SK-N-SH (cell line): ENCODE measurements at regions not wholly inside any gene's neighbourhood (a gene's known extent, or its start where the extent isn't known, plus 50 kb on each side); places are given as distances from the start of the nearest gene placed in this dataset.

Experiments
- CTCF ChIA-PET: fragments of 300-600, 350-600 bp; formaldehyde crosslinking; extraction: SDS; loops from one replicate; lab custom pipeline; 2021; lab: Yijun Ruan, JAX
- POLR2A ChIA-PET: fragments of 350-600 bp; sonication (Branson Sonifier 250); formaldehyde crosslinking; extraction: SDS; loops from one replicate; lab custom pipeline; 2020; ENCODE audit warnings: antibody characterized with exemption, inconsistent platforms; lab: Yijun Ruan, JAX
- DNase-seq: peaks from one replicate; pipeline ENCODE4 v3.0.0; 2012
- H2AFZ ChIP-seq: fragments of 200-600 bp; sonication (generic); 2 replicates; pipeline ENCODE4 v1.8.1; 2016; ENCODE audit warnings: antibody characterized with exemption, mild to moderate bottlenecking, low read depth
- H3F3A ChIP-seq: fragments of 200-600 bp; sonication (generic); replicated peaks from 2 replicates; pipeline ENCODE3; 2016; ENCODE audit warnings: antibody characterized with exemption, mild to moderate bottlenecking; ENCODE audit not compliant: insufficient read depth
- H3K27ac ChIP-seq, 2 experiments: fragments of 200-500 bp in 1 of 2; fragments of 200-600 bp in 1 of 2; sonication (Bioruptor generic) in 1 of 2; sonication (generic), shearing (Covaris generic) in 1 of 2; 2 replicates each; pipeline versions ENCODE4 v1.5.1 to v1.6.1; 2014 to 2016; ENCODE audit warnings: low read depth in 2 of 2, inconsistent platforms in 1 of 2, low read length in 1 of 2, mild to moderate bottlenecking in 1 of 2, mixed read lengths in 1 of 2
- H3K27me3 ChIP-seq: fragments of 200-600 bp; sonication (generic), shearing (Covaris generic); 2 replicates; pipeline ENCODE4 v1.6.1; 2016; ENCODE audit warnings: mixed run types; ENCODE audit not compliant: insufficient read depth
- H3K36me3 ChIP-seq, 2 experiments: fragments of 200-500 bp in 1 of 2; fragments of 200-600 bp in 1 of 2; sonication (Bioruptor generic) in 1 of 2; sonication (generic) in 1 of 2; replicated peaks in 1 of 2; 2 replicates each; pipeline versions ENCODE3 to v1.5.1; 2014 to 2016; ENCODE audit warnings: low read length in 1 of 2, mild to moderate bottlenecking in 1 of 2; ENCODE audit not compliant: insufficient read depth in 2 of 2, control insufficient read depth in 1 of 2
- H3K4me1 ChIP-seq, 2 experiments: fragments of 200-500 bp in 1 of 2; fragments of 200-600 bp in 1 of 2; sonication (Bioruptor generic) in 1 of 2; sonication (generic), shearing (Covaris generic) in 1 of 2; 2 replicates each; pipeline versions ENCODE4 v1.5.1 to v1.6.1; 2014 to 2016; ENCODE audit warnings: low read depth in 1 of 2, low read length in 1 of 2, mixed run types in 1 of 2; ENCODE audit not compliant: insufficient read depth in 2 of 2, control insufficient read depth in 1 of 2
- H3K4me2 ChIP-seq: fragments of 200-600 bp; sonication (generic), shearing (Covaris generic); 2 replicates; pipeline ENCODE4 v1.6.1; 2017; ENCODE audit warnings: mixed run types
- H3K4me3 ChIP-seq, 2 experiments: fragments of 200-500 bp in 1 of 2; fragments of 200-600 bp in 1 of 2; sonication (Bioruptor generic) in 1 of 2; sonication (generic), shearing (Covaris generic) in 1 of 2; 2 replicates each; pipeline versions ENCODE4 v1.5.1 to v1.8.1; 2014 to 2016; ENCODE audit warnings: low read depth in 2 of 2, inconsistent platforms in 1 of 2, low read length in 1 of 2, mild to moderate bottlenecking in 1 of 2, mixed read lengths in 1 of 2, moderate library complexity in 1 of 2
- H3K79me2 ChIP-seq: fragments of 200-600 bp; sonication (generic); 2 replicates; pipeline ENCODE4 v1.8.1; 2017; ENCODE audit warnings: mild to moderate bottlenecking; ENCODE audit not compliant: insufficient read depth
- H3K9ac ChIP-seq: fragments of 200-600 bp; sonication (generic); 2 replicates; pipeline ENCODE4 v1.6.1; 2017; ENCODE audit warnings: mixed run types
- H3K9me2 ChIP-seq: fragments of 200-600 bp; sonication (generic); 2 replicates; pipeline ENCODE4 v1.6.1; 2017; ENCODE audit warnings: mixed run types
- H3K9me3 ChIP-seq: fragments of 200-600 bp; sonication (generic); 2 replicates; pipeline ENCODE4 v1.6.1; 2017; ENCODE audit warnings: mixed run types, mild to moderate bottlenecking, moderate library complexity
- H4K20me1 ChIP-seq: fragments of 200-600 bp; sonication (generic); 2 replicates; pipeline ENCODE4 v1.6.1; 2017; ENCODE audit warnings: mild to moderate bottlenecking, mixed run types; ENCODE audit not compliant: insufficient read depth
- CHD2 ChIP-seq: fragments of 150-350 bp; IDR thresholded peaks from 2 replicates; pipeline ENCODE4 v1.6.1; 2018; ENCODE audit warnings: low read length; ENCODE audit not compliant: partially characterized antibody
- EZH2phosphoT487 ChIP-seq: fragments of 200-600 bp; sonication (generic); IDR thresholded peaks from 2 replicates; pipeline ENCODE4 v1.6.1; 2017; ENCODE audit warnings: low read depth, mixed run types, mild to moderate bottlenecking, antibody characterized with exemption, moderate library complexity, borderline replicate concordance
- FOXJ3 ChIP-seq: sonication (generic); formaldehyde crosslinking; IDR thresholded peaks from 2 replicates; pipeline ENCODE4 v1.5.1; 2020; ENCODE audit warnings: mild to moderate bottlenecking, missing genetic modification reagents
- GATA2 ChIP-seq: sonication (generic); formaldehyde crosslinking; IDR thresholded peaks from 2 replicates; pipeline ENCODE4 v1.5.0; 2020; ENCODE audit warnings: mild to moderate bottlenecking, missing genetic modification reagents
- JUND ChIP-seq: IDR thresholded peaks from 2 replicates; pipeline ENCODE4 v1.4.0; 2012
- MEF2A ChIP-seq: IDR thresholded peaks from 2 replicates; pipeline ENCODE4 v1.4.0; 2012; ENCODE audit warnings: low read depth, borderline replicate concordance
- MXI1 ChIP-seq: IDR thresholded peaks from 2 replicates; pipeline ENCODE4 v1.6.1; 2012; ENCODE audit warnings: mild to moderate bottlenecking, low read depth, low read length, improper control_type of control experiment
- NFIC ChIP-seq: IDR thresholded peaks from 2 replicates; pipeline ENCODE4 v1.4.0; 2012; ENCODE audit warnings: borderline replicate concordance
- NRF1 ChIP-seq: IDR thresholded peaks from 2 replicates; pipeline ENCODE4 v1.6.1; 2012; ENCODE audit warnings: low read depth, mild to moderate bottlenecking, low read length
- POLR2AphosphoS5 ChIP-seq: IDR thresholded peaks from 2 replicates; pipeline ENCODE4 v1.6.1; 2012; ENCODE audit warnings: low read depth, low read length
- RFX5 ChIP-seq: IDR thresholded peaks from 2 replicates; pipeline ENCODE4 v1.6.1; 2012; ENCODE audit warnings: mild to moderate bottlenecking, improper control_type of control experiment, low read length
- TCF12 ChIP-seq: IDR thresholded peaks from 2 replicates; pipeline ENCODE4 v1.4.0; 2012
- TEAD4 ChIP-seq: IDR thresholded peaks from 2 replicates; pipeline ENCODE4 v1.4.0; 2012; ENCODE audit warnings: mild to moderate bottlenecking, borderline replicate concordance; ENCODE audit not compliant: insufficient read depth
- WGBS: methylation state at CpG from one replicate; pipeline ENCODE4 v1.1.6; 2017; ENCODE audit warnings: low lambda C conversion rate; 5-methylcytosine and 5-hydroxymethylcytosine counted together
- TF ChIP-seq, protein P1 (sequence below): IDR thresholded peaks from 2 replicates; pipeline ENCODE4 v1.4.0; 2012; ENCODE audit warnings: low read depth, borderline replicate concordance
- TF ChIP-seq, protein P2 (sequence below): IDR thresholded peaks from 2 replicates; pipeline ENCODE4 v1.6.1; 2012; ENCODE audit warnings: mild to moderate bottlenecking, low read depth, low read length, moderate library complexity
- TF ChIP-seq, protein P3 (sequence below): fragments of 200-600 bp; sonication (generic); IDR thresholded peaks from 2 replicates; pipeline ENCODE4 v1.6.1; 2017; ENCODE audit warnings: antibody characterized with exemption, mild to moderate bottlenecking, moderate library complexity
- TF ChIP-seq, protein P4 (sequence below): fragments of 150-350 bp; IDR thresholded peaks from 2 replicates; pipeline ENCODE4 v1.6.1; 2016; ENCODE audit warnings: mild to moderate bottlenecking, low read depth, low read length
- TF ChIP-seq, protein P5 (sequence below): IDR thresholded peaks from 2 replicates; pipeline ENCODE4 v1.4.0; 2012; ENCODE audit warnings: low read depth

DNA sequence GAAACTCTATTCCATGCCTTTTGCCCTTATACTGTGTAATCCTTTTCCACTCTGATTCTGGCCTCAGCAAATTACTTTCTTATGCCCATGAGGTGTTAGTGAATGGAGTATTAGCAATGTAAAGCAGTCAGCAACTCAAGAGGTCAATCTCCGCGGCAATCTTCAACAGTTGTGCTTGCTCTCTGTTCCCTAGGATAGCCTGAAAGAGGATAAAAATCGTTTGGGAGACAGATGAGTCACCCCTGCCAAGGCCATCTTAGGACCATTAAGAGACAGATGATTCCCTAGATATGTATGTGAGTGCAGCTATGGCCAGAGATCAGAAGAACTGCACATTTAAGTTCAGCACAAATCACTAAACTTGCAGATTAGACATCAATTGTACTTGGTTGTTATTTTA lies 1145.8 kb downstream of the GALC start (continued):
- TF ChIP-seq, protein P1, sequence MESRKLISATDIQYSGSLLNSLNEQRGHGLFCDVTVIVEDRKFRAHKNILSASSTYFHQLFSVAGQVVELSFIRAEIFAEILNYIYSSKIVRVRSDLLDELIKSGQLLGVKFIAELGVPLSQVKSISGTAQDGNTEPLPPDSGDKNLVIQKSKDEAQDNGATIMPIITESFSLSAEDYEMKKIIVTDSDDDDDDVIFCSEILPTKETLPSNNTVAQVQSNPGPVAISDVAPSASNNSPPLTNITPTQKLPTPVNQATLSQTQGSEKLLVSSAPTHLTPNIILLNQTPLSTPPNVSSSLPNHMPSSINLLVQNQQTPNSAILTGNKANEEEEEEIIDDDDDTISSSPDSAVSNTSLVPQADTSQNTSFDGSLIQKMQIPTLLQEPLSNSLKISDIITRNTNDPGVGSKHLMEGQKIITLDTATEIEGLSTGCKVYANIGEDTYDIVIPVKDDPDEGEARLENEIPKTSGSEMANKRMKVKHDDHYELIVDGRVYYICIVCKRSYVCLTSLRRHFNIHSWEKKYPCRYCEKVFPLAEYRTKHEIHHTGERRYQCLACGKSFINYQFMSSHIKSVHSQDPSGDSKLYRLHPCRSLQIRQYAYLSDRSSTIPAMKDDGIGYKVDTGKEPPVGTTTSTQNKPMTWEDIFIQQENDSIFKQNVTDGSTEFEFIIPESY, result no peak
- TF ChIP-seq, protein P2, sequence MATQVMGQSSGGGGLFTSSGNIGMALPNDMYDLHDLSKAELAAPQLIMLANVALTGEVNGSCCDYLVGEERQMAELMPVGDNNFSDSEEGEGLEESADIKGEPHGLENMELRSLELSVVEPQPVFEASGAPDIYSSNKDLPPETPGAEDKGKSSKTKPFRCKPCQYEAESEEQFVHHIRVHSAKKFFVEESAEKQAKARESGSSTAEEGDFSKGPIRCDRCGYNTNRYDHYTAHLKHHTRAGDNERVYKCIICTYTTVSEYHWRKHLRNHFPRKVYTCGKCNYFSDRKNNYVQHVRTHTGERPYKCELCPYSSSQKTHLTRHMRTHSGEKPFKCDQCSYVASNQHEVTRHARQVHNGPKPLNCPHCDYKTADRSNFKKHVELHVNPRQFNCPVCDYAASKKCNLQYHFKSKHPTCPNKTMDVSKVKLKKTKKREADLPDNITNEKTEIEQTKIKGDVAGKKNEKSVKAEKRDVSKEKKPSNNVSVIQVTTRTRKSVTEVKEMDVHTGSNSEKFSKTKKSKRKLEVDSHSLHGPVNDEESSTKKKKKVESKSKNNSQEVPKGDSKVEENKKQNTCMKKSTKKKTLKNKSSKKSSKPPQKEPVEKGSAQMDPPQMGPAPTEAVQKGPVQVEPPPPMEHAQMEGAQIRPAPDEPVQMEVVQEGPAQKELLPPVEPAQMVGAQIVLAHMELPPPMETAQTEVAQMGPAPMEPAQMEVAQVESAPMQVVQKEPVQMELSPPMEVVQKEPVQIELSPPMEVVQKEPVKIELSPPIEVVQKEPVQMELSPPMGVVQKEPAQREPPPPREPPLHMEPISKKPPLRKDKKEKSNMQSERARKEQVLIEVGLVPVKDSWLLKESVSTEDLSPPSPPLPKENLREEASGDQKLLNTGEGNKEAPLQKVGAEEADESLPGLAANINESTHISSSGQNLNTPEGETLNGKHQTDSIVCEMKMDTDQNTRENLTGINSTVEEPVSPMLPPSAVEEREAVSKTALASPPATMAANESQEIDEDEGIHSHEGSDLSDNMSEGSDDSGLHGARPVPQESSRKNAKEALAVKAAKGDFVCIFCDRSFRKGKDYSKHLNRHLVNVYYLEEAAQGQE, result no peak

DNA sequence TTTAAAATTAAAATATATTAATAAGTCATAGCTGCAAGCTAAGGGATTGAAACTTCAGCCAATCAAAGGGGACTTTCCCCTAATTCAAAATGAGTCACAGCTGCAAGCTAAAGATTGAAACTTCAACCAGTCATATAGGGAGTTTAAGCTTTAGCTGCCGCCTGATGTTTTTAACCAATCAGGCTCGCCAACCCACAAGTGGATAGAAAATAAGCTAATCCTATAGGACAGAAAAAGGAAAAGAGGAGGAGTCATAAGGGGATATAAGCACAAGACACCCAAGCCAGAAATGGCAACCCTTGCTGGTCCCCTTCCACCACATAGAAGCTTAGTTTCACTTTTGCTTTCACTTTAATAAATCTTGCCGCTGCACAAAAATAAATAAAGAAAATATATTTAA lies 1154.6 kb downstream of the GALC start:
- Histone ChIP-seq H3K4me3 (no peak overlapping the region), H3F3A (no peaks in the 10 kb centered on the region), H3K9me3 (no peaks in the 10 kb centered on the region), H4K20me1 (no peaks in the 10 kb centered on the region), H2AFZ (no peak overlapping the region), H3K4me2 (no peak overlapping the region), H3K9me2 (no peaks in the 10 kb centered on the region), H3K4me1 (no peaks in the 10 kb centered on the region), H3K79me2 (no peaks in the 10 kb centered on the region), H3K36me3 (no peaks in the 10 kb centered on the region), H3K27ac (no peak overlapping the region), H3K9ac (no peak overlapping the region), H3K27me3 (no peaks in the 10 kb centered on the region)
- ChIA-PET POLR2A (no interaction called here), CTCF (interaction anchor here (1.7 kb wide), 1 partner anchor 10 kb away, joined by 6 read pairs; no protein-coding TSS in a partner anchor)
- TF ChIP-seq, protein P3, sequence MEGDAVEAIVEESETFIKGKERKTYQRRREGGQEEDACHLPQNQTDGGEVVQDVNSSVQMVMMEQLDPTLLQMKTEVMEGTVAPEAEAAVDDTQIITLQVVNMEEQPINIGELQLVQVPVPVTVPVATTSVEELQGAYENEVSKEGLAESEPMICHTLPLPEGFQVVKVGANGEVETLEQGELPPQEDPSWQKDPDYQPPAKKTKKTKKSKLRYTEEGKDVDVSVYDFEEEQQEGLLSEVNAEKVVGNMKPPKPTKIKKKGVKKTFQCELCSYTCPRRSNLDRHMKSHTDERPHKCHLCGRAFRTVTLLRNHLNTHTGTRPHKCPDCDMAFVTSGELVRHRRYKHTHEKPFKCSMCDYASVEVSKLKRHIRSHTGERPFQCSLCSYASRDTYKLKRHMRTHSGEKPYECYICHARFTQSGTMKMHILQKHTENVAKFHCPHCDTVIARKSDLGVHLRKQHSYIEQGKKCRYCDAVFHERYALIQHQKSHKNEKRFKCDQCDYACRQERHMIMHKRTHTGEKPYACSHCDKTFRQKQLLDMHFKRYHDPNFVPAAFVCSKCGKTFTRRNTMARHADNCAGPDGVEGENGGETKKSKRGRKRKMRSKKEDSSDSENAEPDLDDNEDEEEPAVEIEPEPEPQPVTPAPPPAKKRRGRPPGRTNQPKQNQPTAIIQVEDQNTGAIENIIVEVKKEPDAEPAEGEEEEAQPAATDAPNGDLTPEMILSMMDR, result no peak
- TF ChIP-seq MXI1 (no peak), RFX5 (no peak), EZH2phosphoT487 (no peak), POLR2AphosphoS5 (no peak), FOXJ3 (CRISPR knock-in tag) (no peak), TCF12 (no peak), NFIC (no peak), GATA2 (CRISPR knock-in tag) (no peak), JUND (no peak), MEF2A (no peak), TEAD4 (no peak), CHD2 (no peak), NRF1 (no peak)
- TF ChIP-seq, protein P1, result no peak
- TF ChIP-seq, protein P4, sequence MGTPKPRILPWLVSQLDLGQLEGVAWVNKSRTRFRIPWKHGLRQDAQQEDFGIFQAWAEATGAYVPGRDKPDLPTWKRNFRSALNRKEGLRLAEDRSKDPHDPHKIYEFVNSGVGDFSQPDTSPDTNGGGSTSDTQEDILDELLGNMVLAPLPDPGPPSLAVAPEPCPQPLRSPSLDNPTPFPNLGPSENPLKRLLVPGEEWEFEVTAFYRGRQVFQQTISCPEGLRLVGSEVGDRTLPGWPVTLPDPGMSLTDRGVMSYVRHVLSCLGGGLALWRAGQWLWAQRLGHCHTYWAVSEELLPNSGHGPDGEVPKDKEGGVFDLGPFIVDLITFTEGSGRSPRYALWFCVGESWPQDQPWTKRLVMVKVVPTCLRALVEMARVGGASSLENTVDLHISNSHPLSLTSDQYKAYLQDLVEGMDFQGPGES, result no peak
- TF ChIP-seq, protein P5, sequence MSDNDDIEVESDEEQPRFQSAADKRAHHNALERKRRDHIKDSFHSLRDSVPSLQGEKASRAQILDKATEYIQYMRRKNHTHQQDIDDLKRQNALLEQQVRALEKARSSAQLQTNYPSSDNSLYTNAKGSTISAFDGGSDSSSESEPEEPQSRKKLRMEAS, result no peak
- no peak for DNase-seq
- 65% methylated on average over 3 of the region's 3 CpGs for WGBS
